Neural progenitor cell (in vitro differentiated cells): ENCODE measurements at regions not wholly inside any gene's neighbourhood (a gene's known extent, or its start where the extent isn't known, plus 50 kb on each side); places are given as distances from the start of the nearest gene placed in this dataset.

Experiments
- DNase-seq: peaks from one replicate; pipeline ENCODE4 v3.0.0-alpha.2; 2016; ENCODE audit warnings: low spot score
- H2AFZ ChIP-seq: fragments of 200-600 bp; sonication (generic); replicated peaks from 2 replicates; pipeline ENCODE4 v1.6.1; 2016; ENCODE audit warnings: antibody characterized with exemption
- H3F3A ChIP-seq: fragments of 200-600 bp; sonication (generic); 2 replicates; pipeline ENCODE4 v1.6.1; 2016; ENCODE audit warnings: antibody characterized with exemption, low read depth
- H3K27ac ChIP-seq: fragments of 200-600 bp; sonication (generic); 2 replicates; pipeline ENCODE4 v1.5.1; 2016; ENCODE audit warnings: mild to moderate bottlenecking
- H3K27me3 ChIP-seq: fragments of 200-600 bp; sonication (generic); 2 replicates; pipeline ENCODE4 v1.6.1; 2016; ENCODE audit warnings: mild to moderate bottlenecking, moderate library complexity
- H3K36me3 ChIP-seq: fragments of 200-600 bp; sonication (generic); 2 replicates; pipeline ENCODE4 v1.5.1; 2016
- H3K4me1 ChIP-seq: fragments of 200-600 bp; sonication (generic); 2 replicates; pipeline ENCODE4 v1.6.1; 2016; ENCODE audit warnings: mixed run types
- H3K4me2 ChIP-seq: fragments of 200-600 bp; sonication (generic); 2 replicates; pipeline ENCODE4 v1.6.1; 2016
- H3K4me3 ChIP-seq: fragments of 200-600 bp; sonication (generic); 2 replicates; pipeline ENCODE4 v1.5.1; 2016
- H3K79me2 ChIP-seq: fragments of 200-600 bp; sonication (generic); 2 replicates; pipeline ENCODE4 v1.6.1; 2016; ENCODE audit warnings: low read depth
- H3K9ac ChIP-seq: fragments of 200-600 bp; sonication (generic); 2 replicates; pipeline ENCODE4 v1.6.1; 2016
- H3K9me3 ChIP-seq: fragments of 200-600 bp; sonication (generic); 2 replicates; pipeline ENCODE4 v1.5.1; 2016; ENCODE audit warnings: low read depth
- H4K20me1 ChIP-seq: fragments of 200-600 bp; sonication (generic); 2 replicates; pipeline ENCODE4 v1.6.1; 2016; ENCODE audit warnings: low read depth
- H3K27ac Mint-ChIP-seq: 3 replicates; pipeline ENCODE4 v1.8.0; 2021; ENCODE audit warnings: mixed read lengths
- H3K27me3 Mint-ChIP-seq: 2 replicates; pipeline ENCODE4 v1.8.0; 2022; ENCODE audit warnings: low read depth, mild to moderate bottlenecking, inconsistent platforms, moderate library complexity, mixed read lengths; ENCODE audit not compliant: insufficient read depth
- H3K36me3 Mint-ChIP-seq: 3 replicates; pipeline ENCODE4 v1.8.0; 2021; ENCODE audit warnings: mixed read lengths
- H3K4me1 Mint-ChIP-seq: 3 replicates; pipeline ENCODE4 v1.8.0; 2021; ENCODE audit warnings: mixed read lengths
- H3K4me3 Mint-ChIP-seq: 3 replicates; pipeline ENCODE4 v1.8.0; 2021; ENCODE audit warnings: mild to moderate bottlenecking, moderate library complexity, mixed read lengths
- H3K9me3 Mint-ChIP-seq: 3 replicates; pipeline ENCODE4 v1.8.0; 2020; ENCODE audit warnings: mixed read lengths
- CTCF ChIP-seq: fragments of 200-600 bp; sonication (generic); IDR thresholded peaks from 2 replicates; pipeline ENCODE4 v1.5.1; 2017; ENCODE audit warnings: antibody characterized with exemption, mild to moderate bottlenecking
- EZH2 ChIP-seq: fragments of 200-600 bp; sonication (generic); IDR thresholded peaks from 2 replicates; pipeline ENCODE4 v1.6.1; 2017; ENCODE audit warnings: antibody characterized with exemption, mild to moderate bottlenecking, moderate library complexity
- EZH2phosphoT487 ChIP-seq: fragments of 200-600 bp; sonication (generic); IDR thresholded peaks from 2 replicates; pipeline ENCODE4 v1.6.1; 2017; ENCODE audit warnings: antibody characterized with exemption

GRCh38 chr15:95021816-95022215, 790.5 kb downstream of the MCTP2 start:
- H3K4me2 ChIP-seq, result no peak overlapping the region
- TF ChIP-seq CTCF, result no peak
- TF ChIP-seq EZH2, result no peak
- TF ChIP-seq EZH2phosphoT487, result no peak
- no peak overlapping the region for H2AFZ ChIP-seq
- Mint-ChIP-seq H3K4me1 (no peaks in the 10 kb centered on the region), H3K27ac (no peak overlapping the region), H3K27me3 (peaks cover 3% of the 10 kb centered on the region), H3K9me3 (no peaks in the 10 kb centered on the region), H3K36me3 (no peaks in the 10 kb centered on the region), H3K4me3 (no peak overlapping the region)
- peaks cover 4% of the 10 kb centered on the region for H3K36me3 ChIP-seq
- no peaks in the 10 kb centered on the region for H3K9me3 ChIP-seq
- H3K4me3 ChIP-seq, result no peak overlapping the region
- no peak overlapping the region for H3K27ac ChIP-seq
- DNase-seq, result no peak
- no peaks in the 10 kb centered on the region for H3K79me2 ChIP-seq
- no peaks in the 10 kb centered on the region for H3K27me3 ChIP-seq
- H3K9ac ChIP-seq, result no peak overlapping the region
- no peaks in the 10 kb centered on the region for H3F3A ChIP-seq
- no peaks in the 10 kb centered on the region for H4K20me1 ChIP-seq
- no peaks in the 10 kb centered on the region for H3K4me1 ChIP-seq

GRCh38 chr15:95024351-95024750, 793.0 kb downstream of the MCTP2 start:
- Histone ChIP-seq H3K36me3 (peaks cover 4% of the 10 kb centered on the region), H3K4me1 (no peaks in the 10 kb centered on the region), H3K4me2 (no peak overlapping the region), H3K4me3 (no peak overlapping the region), H4K20me1 (no peaks in the 10 kb centered on the region), H2AFZ (no peak overlapping the region), H3K9ac (no peak overlapping the region), H3F3A (no peaks in the 10 kb centered on the region), H3K27ac (no peak overlapping the region), H3K27me3 (no peaks in the 10 kb centered on the region), H3K9me3 (no peaks in the 10 kb centered on the region), H3K79me2 (no peaks in the 10 kb centered on the region)
- Mint-ChIP-seq H3K9me3 (no peaks in the 10 kb centered on the region), H3K36me3 (no peaks in the 10 kb centered on the region), H3K27me3 (peaks cover 3% of the 10 kb centered on the region), H3K27ac (no peak overlapping the region), H3K4me1 (no peaks in the 10 kb centered on the region), H3K4me3 (no peak overlapping the region)
- peak; percentile 74 for TF ChIP-seq CTCF
- TF ChIP-seq EZH2phosphoT487, result no peak
- peak; percentile 71 for DNase-seq

DNA sequence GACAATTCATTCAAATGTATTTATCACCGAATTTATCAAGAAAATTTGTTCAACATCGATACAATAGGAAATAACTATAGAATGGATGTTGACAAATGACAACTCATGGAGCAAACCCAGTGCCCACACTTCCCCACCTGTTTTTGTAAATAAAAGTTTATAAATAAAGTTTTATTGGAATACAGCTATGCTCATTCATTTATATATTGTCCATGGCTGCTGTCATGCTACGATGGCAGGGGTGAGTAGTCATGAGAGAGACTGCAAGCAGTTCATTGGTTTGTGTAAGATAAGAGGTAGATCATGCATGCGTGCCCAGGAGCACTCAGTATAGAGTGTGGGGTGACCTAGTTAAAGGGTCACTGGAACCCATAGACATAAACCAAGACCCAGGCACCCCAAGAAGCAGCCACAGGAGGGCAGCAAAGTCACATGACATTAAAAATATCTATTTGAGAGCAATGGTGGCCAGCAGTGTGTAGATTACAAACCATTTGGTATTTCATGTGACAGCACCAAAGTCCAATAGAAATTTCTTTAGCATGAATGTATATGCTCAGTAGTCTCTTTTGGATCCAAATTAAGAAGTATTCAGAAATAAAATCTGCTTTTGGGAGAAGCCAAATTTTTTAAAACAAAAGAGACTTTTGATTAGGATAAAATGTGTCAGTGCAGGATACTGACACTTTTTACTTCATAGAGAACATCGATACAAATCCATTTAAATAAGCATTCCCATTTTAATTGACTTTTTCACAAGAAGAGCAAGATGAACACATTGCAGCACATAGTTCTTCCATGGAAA, 794.8 kb downstream of the MCTP2 start:
- Mint-ChIP-seq H3K4me1 (no peaks in the 10 kb centered on the region), H3K27me3 (peaks cover 3% of the 10 kb centered on the region), H3K4me3 (no peak overlapping the region), H3K27ac (no peak overlapping the region), H3K9me3 (peaks cover 3% of the 10 kb centered on the region), H3K36me3 (no peaks in the 10 kb centered on the region)
- Histone ChIP-seq H3K4me1 (no peaks in the 10 kb centered on the region), H3K36me3 (peaks cover 4% of the 10 kb centered on the region), H3K27me3 (no peaks in the 10 kb centered on the region), H3K4me2 (no peak overlapping the region), H4K20me1 (no peaks in the 10 kb centered on the region), H3K79me2 (no peaks in the 10 kb centered on the region), H3F3A (no peaks in the 10 kb centered on the region), H3K27ac (no peak overlapping the region), H2AFZ (no peak overlapping the region), H3K4me3 (no peak overlapping the region), H3K9me3 (no peaks in the 10 kb centered on the region), H3K9ac (no peak overlapping the region)
- DNase-seq, result peak; percentile 79
- TF ChIP-seq EZH2phosphoT487 (no peak), CTCF (peak; percentile 72)
